ENCODE measurements at regions not wholly inside any gene's neighbourhood (a gene's known extent, or its start where the extent isn't known, plus 50 kb on each side); places are given as distances from the start of the nearest gene placed in this dataset.

DNA sequence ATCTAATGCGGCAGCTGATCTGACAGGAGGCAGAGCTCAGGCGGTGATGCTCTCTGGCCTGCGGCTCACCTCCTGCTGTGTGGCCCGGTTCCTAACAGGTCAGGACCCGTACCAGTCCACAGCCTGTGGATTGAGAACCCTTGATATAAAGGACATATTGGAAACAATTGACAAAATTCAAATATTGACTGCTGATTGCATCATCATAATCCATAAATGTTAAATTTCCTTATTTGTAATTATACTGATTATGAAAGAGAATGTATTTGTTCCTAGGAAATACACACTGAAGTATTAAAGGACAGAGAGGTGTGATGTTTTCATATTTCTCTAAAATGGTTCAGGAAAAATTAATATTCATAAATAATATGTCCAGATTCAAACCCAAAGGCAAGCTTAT, 63.8 kb upstream of the SRD5A2 start:
- intact Hi-C loops (cut with micrococcal nuclease; ENCODE audit: unreplicated experiment): no loop called here
- in situ Hi-C loops (cut with MboI): no loop called here
- FAIRE-seq: no peak
- no peak for DNase-seq (ENCODE audit: low read depth, low spot score)
- H3K4me1 ChIP-seq (ENCODE audit: control insufficient read depth, insufficient read depth, low read length): no peaks in the 10 kb centered on the region
- H3K27me3 ChIP-seq (replicated peaks in 1 of 2; ENCODE audit: control insufficient read depth in 2 of 2, insufficient read depth in 2 of 2, low read length in 1 of 2): no peaks in the 10 kb centered on the region
- H3K79me2 ChIP-seq (ENCODE audit: control insufficient read depth, insufficient read depth, low read length): no peaks in the 10 kb centered on the region
- ChIA-PET RAD21 (ENCODE audit: unreplicated experiment) (no interaction called here), POLR2A (no interaction called here), SMC1A (ENCODE audit: uncharacterized antibody, unreplicated experiment) (no interaction called here), CTCF (no interaction called here)
- no peaks in the 10 kb centered on the region for H3K36me3 ChIP-seq (ENCODE audit: control insufficient read depth in 2 of 2, insufficient read depth in 2 of 2, low read length in 1 of 2)
- H2AFZ ChIP-seq (ENCODE audit: control insufficient read depth, low read depth, low read length): no peak overlapping the region
- no TSS peak for BruUV-seq (replicated peaks)
- no peak overlapping the region for H3K4me3 ChIP-seq
- ATAC-seq: no peak
- H3K9me3 ChIP-seq (replicated peaks; ENCODE audit: control insufficient read depth, insufficient read depth, low read length): no peaks in the 10 kb centered on the region
- no peak overlapping the region for H3K9ac ChIP-seq (ENCODE audit: control insufficient read depth, insufficient read depth, low read length)
- no peak overlapping the region for H3K27ac ChIP-seq (ENCODE audit: control insufficient read depth, insufficient read depth)
- no peaks in the 10 kb centered on the region for H4K20me1 ChIP-seq (ENCODE audit: control insufficient read depth, insufficient read depth)
- no peak overlapping the region for H3K4me2 ChIP-seq (ENCODE audit: control insufficient read depth, insufficient read depth)
- 49% methylated on average over 5 of the region's 5 CpGs for WGBS (ENCODE audit: insufficient coverage, insufficient replicate concordance, low lambda C conversion rate, missing lambda C conversion rate)
- TF ChIP-seq SMAD1 (IDR thresholded peaks at IDR 0.05; ENCODE audit: low read depth, partially characterized antibody) (no peak), RFX5 (IDR thresholded peaks at IDR 0.05; ENCODE audit: low read depth, low read length) (no peak), RAD21 (IDR thresholded peaks at IDR 0.05; ENCODE audit: insufficient read depth, low read depth, low read length) (no peak), EZH2 (IDR thresholded peaks at IDR 0.05; ENCODE audit: borderline replicate concordance, control insufficient read depth, low read depth, low read length) (no peak), EP300 (IDR thresholded peaks at IDR 0.05; ENCODE audit: borderline replicate concordance in 1 of 2, control insufficient read depth in 1 of 2, low read depth in 2 of 2, low read length in 2 of 2) (no peak), NR2F1 (conservative IDR thresholded peaks at IDR 0.05) (no peak), NR2C2 (IDR thresholded peaks at IDR 0.05; ENCODE audit: borderline replicate concordance, control insufficient read depth, insufficient read length, low read depth) (no peak), NR2C1 (IDR thresholded peaks at IDR 0.05) (no peak), RBBP5 (conservative IDR thresholded peaks at IDR 0.05) (no peak), RELA (IDR thresholded peaks at IDR 0.05; ENCODE audit: borderline replicate concordance, partially characterized antibody) (no peak), NFYB (IDR thresholded peaks at IDR 0.05; ENCODE audit: insufficient read depth, low read depth, low read length) (no peak), SUZ12 (IDR thresholded peaks at IDR 0.05; ENCODE audit: unreplicated experiment) (no peak), MYC (IDR thresholded peaks at IDR 0.05; ENCODE audit: insufficient read depth, insufficient read length, insufficient replicate concordance, low read length, severe bottlenecking) (no peak), IKZF1 (conservative IDR thresholded peaks at IDR 0.05) (no peak), MTA2 (IDR thresholded peaks at IDR 0.05; ENCODE audit: low read depth) (no peak), BACH1 (IDR thresholded peaks at IDR 0.05; ENCODE audit: borderline replicate concordance) (no peak)
- TF ChIP-seq, protein P1, sequence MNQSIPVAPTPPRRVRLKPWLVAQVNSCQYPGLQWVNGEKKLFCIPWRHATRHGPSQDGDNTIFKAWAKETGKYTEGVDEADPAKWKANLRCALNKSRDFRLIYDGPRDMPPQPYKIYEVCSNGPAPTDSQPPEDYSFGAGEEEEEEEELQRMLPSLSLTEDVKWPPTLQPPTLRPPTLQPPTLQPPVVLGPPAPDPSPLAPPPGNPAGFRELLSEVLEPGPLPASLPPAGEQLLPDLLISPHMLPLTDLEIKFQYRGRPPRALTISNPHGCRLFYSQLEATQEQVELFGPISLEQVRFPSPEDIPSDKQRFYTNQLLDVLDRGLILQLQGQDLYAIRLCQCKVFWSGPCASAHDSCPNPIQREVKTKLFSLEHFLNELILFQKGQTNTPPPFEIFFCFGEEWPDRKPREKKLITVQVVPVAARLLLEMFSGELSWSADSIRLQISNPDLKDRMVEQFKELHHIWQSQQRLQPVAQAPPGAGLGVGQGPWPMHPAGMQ (IDR thresholded peaks at IDR 0.05; ENCODE audit: borderline replicate concordance): no peak
- TF ChIP-seq, protein P2, sequence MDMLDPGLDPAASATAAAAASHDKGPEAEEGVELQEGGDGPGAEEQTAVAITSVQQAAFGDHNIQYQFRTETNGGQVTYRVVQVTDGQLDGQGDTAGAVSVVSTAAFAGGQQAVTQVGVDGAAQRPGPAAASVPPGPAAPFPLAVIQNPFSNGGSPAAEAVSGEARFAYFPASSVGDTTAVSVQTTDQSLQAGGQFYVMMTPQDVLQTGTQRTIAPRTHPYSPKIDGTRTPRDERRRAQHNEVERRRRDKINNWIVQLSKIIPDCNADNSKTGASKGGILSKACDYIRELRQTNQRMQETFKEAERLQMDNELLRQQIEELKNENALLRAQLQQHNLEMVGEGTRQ (IDR thresholded peaks at IDR 0.05; ENCODE audit: borderline replicate concordance, low read depth, low read length): no peak
- TF ChIP-seq, protein P3, sequence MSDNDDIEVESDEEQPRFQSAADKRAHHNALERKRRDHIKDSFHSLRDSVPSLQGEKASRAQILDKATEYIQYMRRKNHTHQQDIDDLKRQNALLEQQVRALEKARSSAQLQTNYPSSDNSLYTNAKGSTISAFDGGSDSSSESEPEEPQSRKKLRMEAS (IDR thresholded peaks at IDR 0.05; ENCODE audit: low read depth, low read length): no peak
- TF ChIP-seq, protein P4, sequence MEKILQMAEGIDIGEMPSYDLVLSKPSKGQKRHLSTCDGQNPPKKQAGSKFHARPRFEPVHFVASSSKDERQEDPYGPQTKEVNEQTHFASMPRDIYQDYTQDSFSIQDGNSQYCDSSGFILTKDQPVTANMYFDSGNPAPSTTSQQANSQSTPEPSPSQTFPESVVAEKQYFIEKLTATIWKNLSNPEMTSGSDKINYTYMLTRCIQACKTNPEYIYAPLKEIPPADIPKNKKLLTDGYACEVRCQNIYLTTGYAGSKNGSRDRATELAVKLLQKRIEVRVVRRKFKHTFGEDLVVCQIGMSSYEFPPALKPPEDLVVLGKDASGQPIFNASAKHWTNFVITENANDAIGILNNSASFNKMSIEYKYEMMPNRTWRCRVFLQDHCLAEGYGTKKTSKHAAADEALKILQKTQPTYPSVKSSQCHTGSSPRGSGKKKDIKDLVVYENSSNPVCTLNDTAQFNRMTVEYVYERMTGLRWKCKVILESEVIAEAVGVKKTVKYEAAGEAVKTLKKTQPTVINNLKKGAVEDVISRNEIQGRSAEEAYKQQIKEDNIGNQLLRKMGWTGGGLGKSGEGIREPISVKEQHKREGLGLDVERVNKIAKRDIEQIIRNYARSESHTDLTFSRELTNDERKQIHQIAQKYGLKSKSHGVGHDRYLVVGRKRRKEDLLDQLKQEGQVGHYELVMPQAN (conservative IDR thresholded peaks at IDR 0.05): no peak

Measured in GM12878 (cell line).